Lower lobe of right lung (tissue), 2 donors: ENCODE measurements at regions not wholly inside any gene's neighbourhood (a gene's known extent, or its start where the extent isn't known, plus 50 kb on each side); places are given as distances from the start of the nearest gene placed in this dataset.

Experiments
- ATAC-seq, 2 donors: fragments of 200-7000 bp; cut with Tn5 transposase; one replicate each; pipeline ENCODE4 v1.9.1; 2020 to 2022; ENCODE audit warnings: mild to moderate bottlenecking in 2 of 2, moderate library complexity in 2 of 2
- DNase-seq: peaks from one replicate; pipeline ENCODE4 v3.0.0-alpha.2; 2020
- H3K27ac ChIP-seq: fragments of 200-600 bp; one replicate; pipeline ENCODE4 v1.8.0; 2022
- H3K27me3 ChIP-seq: fragments of 200-600 bp; one replicate; pipeline ENCODE4 v1.8.0; 2022; ENCODE audit warnings: low read depth
- H3K36me3 ChIP-seq: fragments of 200-600 bp; one replicate; pipeline ENCODE4 v1.8.0; 2022; ENCODE audit warnings: mild to moderate bottlenecking
- H3K4me1 ChIP-seq: fragments of 200-600 bp; one replicate; pipeline ENCODE4 v1.8.0; 2022
- H3K4me3 ChIP-seq: fragments of 200-600 bp; one replicate; pipeline ENCODE4 v1.8.0; 2022; ENCODE audit warnings: mild to moderate bottlenecking
- H3K9me3 ChIP-seq: fragments of 200-600 bp; one replicate; pipeline ENCODE4 v1.8.0; 2022
- CTCF ChIP-seq: fragments of 200-600 bp; IDR thresholded peaks from one replicate; pipeline ENCODE4 v1.8.0; 2022; ENCODE audit warnings: antibody characterized with exemption, mild to moderate bottlenecking
- intact Hi-C: fragments of 100-400 bp; cut with DNase I; formaldehyde crosslinking; loops from one replicate; pipeline ENCODE4 v1.11.0; 2022
- donor health status: DM: no; HTN: yes; CAD: no; lungs with severe emphysema.

- Histone ChIP-seq H3K27me3 (no peaks in the 10 kb centered on the region), H3K36me3 (no peaks in the 10 kb centered on the region), H3K9me3 (no peaks in the 10 kb centered on the region), H3K4me3 (no peak overlapping the region), H3K27ac (no peak overlapping the region), H3K4me1 (no peaks in the 10 kb centered on the region)
- no peak for TF ChIP-seq CTCF
- ATAC-seq: no peak
- no peak for DNase-seq
- intact Hi-C loops: no loop called here
Observed at GRCh38 chr2:57622009-57622408, 424.6 kb upstream of the VRK2 start.

DNA sequence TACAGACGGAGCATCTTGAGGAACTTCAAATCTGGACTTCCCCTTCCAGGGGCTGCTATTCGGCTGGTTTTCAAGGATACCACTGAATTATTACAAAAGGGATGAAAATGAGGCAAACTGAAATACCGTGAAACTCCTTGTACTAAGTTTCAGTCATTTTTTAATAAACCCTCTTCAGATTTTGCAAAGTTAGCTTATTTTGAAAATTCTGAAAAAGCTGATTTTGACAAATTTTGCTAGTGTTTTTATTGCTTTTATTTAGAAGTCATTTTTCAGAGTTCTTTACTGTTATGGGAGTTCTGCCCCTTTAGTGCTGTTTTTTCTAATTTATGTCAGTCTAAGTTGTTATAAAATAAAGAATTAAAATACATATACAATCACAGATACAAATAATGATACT is 390.4 kb upstream of the VRK2 start:
- ATAC-seq (no peak), DNase-seq (no peak)
- Histone ChIP-seq H3K4me1 (no peaks in the 10 kb centered on the region), H3K4me3 (no peak overlapping the region), H3K27ac (no peak overlapping the region), H3K9me3 (peaks cover 26% of the 10 kb centered on the region), H3K27me3 (no peaks in the 10 kb centered on the region), H3K36me3 (no peaks in the 10 kb centered on the region)
- TF ChIP-seq CTCF: no peak
- intact Hi-C loops: no loop called here

DNA sequence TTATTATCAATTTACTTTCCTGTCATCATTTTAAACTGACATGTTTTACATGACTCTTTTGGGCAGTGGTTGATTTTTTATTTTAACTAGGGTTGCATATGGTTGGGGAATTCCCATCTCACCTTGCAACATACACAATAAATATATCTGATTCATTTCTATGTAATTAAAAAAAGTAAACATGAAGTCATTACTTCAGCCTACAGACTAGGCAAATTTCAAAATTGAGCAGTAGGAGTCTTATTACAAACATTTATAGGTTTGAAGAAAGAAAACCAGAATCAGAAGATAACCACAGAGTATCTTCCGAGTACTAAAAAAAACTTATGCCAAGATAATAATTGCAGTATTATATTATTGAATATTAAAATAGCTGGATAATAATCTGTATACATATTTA is 377.0 kb upstream of the VRK2 start:
- ATAC-seq: no peak
- Histone ChIP-seq H3K27me3 (no peaks in the 10 kb centered on the region), H3K27ac (no peak overlapping the region), H3K36me3 (no peaks in the 10 kb centered on the region), H3K9me3 (no peaks in the 10 kb centered on the region), H3K4me1 (no peaks in the 10 kb centered on the region), H3K4me3 (no peak overlapping the region)
- intact Hi-C loops: no loop called here
- no peak for TF ChIP-seq CTCF
- DNase-seq: no peak

GRCh38 chr2:57674025-57674424 is 372.6 kb upstream of the VRK2 start:
- no peaks in the 10 kb centered on the region for H3K4me1 ChIP-seq
- no peak overlapping the region for H3K4me3 ChIP-seq
- ATAC-seq (no peak), DNase-seq (no peak)
- intact Hi-C loops: no loop called here
- H3K27ac ChIP-seq: no peak overlapping the region
- no peaks in the 10 kb centered on the region for H3K27me3 ChIP-seq
- no peaks in the 10 kb centered on the region for H3K9me3 ChIP-seq
- H3K36me3 ChIP-seq: no peaks in the 10 kb centered on the region
- no peak for TF ChIP-seq CTCF

- Histone ChIP-seq H3K27ac (no peak overlapping the region), H3K27me3 (no peaks in the 10 kb centered on the region), H3K4me3 (no peak overlapping the region), H3K9me3 (no peaks in the 10 kb centered on the region), H3K4me1 (no peaks in the 10 kb centered on the region), H3K36me3 (no peaks in the 10 kb centered on the region)
- intact Hi-C loops: no loop called here
- DNase-seq: no peak
- TF ChIP-seq CTCF: no peak
- ATAC-seq: no peak
Observed at GRCh38 chr2:57674743-57675142, 371.9 kb upstream of the VRK2 start.

DNA sequence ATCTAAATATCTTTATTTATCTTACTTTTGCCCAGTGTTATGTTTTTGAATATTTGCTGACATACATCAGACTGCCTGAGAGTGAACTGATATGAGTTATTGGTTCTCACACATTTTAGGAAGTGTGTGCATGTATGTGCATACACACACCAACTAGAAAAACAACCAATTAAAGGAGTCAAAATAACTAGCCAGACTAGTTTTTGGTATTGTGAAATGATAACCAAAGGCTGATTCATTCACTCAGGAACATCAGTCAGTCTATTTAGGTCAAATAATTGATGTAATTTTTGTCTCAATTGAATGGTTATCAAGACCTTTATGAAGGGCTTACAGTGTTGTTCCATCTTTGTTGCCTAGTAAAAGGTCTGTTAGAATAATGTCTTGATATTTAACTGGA is 369.3 kb upstream of the VRK2 start:
- no peak for TF ChIP-seq CTCF
- Histone ChIP-seq H3K27ac (no peak overlapping the region), H3K4me1 (no peaks in the 10 kb centered on the region), H3K36me3 (no peaks in the 10 kb centered on the region), H3K27me3 (no peaks in the 10 kb centered on the region), H3K4me3 (no peak overlapping the region), H3K9me3 (no peaks in the 10 kb centered on the region)
- ATAC-seq (no peak), DNase-seq (no peak)
- intact Hi-C loops: no loop called here
